ENCODE measurements at regions not wholly inside any gene's neighbourhood (a gene's known extent, or its start where the extent isn't known, plus 50 kb on each side); places are given as distances from the start of the nearest gene placed in this dataset.
A peak's percentile ranks its signal among the peaks of the same experiment; 100 is the strongest.
"Not testable (repeated sequence)": the region's sequence is repeated elsewhere in the genome, so short reads cannot be mapped to it uniquely, and the experiment has no call there.

GRCh38 chr2:200102971-200103370 is 147.6 kb downstream of the MAIP1 start:
- DNase-seq (ENCODE audit: low read depth) = no peak

- peak; percentile 89 for DNase-seq (ENCODE audit: low read depth)
Measured at GRCh38 chr2:200104015-200104414, 148.6 kb downstream of the MAIP1 start.

GRCh38 chr2:200107514-200108217 is 152.3 kb downstream of the MAIP1 start:
- DNase-seq (ENCODE audit: low read depth) = no peak

GRCh38 chr2:200109421-200109820 is 154.0 kb downstream of the MAIP1 start:
- DNase-seq (ENCODE audit: low read depth) = no peak

GRCh38 chr2:200110381-200110780 is 155.0 kb downstream of the MAIP1 start:
- peak; percentile 32 for DNase-seq (ENCODE audit: low read depth)

- DNase-seq (ENCODE audit: low read depth) = not testable (repeated sequence)
Measured at GRCh38 chr2:200113016-200113799, 157.8 kb downstream of the MAIP1 start.

- no peak for DNase-seq (ENCODE audit: low read depth)
Measured at GRCh38 chr2:200119236-200119635, 163.9 kb downstream of the MAIP1 start.

- peak; percentile 79 for DNase-seq (ENCODE audit: low read depth)
Measured at GRCh38 chr2:200121931-200122330, 166.5 kb downstream of the MAIP1 start.

- peak; percentile 67 for DNase-seq (ENCODE audit: low read depth)
Measured at GRCh38 chr2:200122683-200123082, 167.3 kb downstream of the MAIP1 start.

GRCh38 chr2:200124665-200125368 is 169.4 kb downstream of the MAIP1 start:
- DNase-seq (ENCODE audit: low read depth) = not testable (repeated sequence)

GRCh38 chr2:200125444-200126284 is 170.3 kb downstream of the MAIP1 start:
- no peak for DNase-seq (ENCODE audit: low read depth)

GRCh38 chr2:200126285-200126670 is 170.9 kb downstream of the MAIP1 start:
- not testable (repeated sequence) for DNase-seq (ENCODE audit: low read depth)

- DNase-seq (ENCODE audit: low read depth) = not testable (repeated sequence)
Measured at GRCh38 chr2:200126680-200127079, 171.3 kb downstream of the MAIP1 start.

- peak; percentile 75 for DNase-seq (ENCODE audit: low read depth)
Measured at GRCh38 chr2:200127848-200128247, 172.5 kb downstream of the MAIP1 start.

- no peak for DNase-seq (ENCODE audit: low read depth)
Measured at GRCh38 chr2:200128296-200128695, 172.9 kb downstream of the MAIP1 start.

- no peak for DNase-seq (ENCODE audit: low read depth)
Measured at GRCh38 chr2:200129721-200130462, 174.5 kb downstream of the MAIP1 start.

GRCh38 chr2:200130762-200131166 is 175.4 kb downstream of the MAIP1 start:
- no peak for DNase-seq (ENCODE audit: low read depth)

- DNase-seq (ENCODE audit: low read depth) = peak; percentile 23
Measured at GRCh38 chr2:200131307-200131706, 175.2 kb upstream of the SPATS2L start.

- DNase-seq (ENCODE audit: low read depth) = no peak
Measured at GRCh38 chr2:200135082-200135481, 171.4 kb upstream of the SPATS2L start.

GRCh38 chr2:200136655-200137054 is 169.8 kb upstream of the SPATS2L start:
- DNase-seq (ENCODE audit: low read depth) = no peak

- DNase-seq (ENCODE audit: low read depth) = no peak
Measured at GRCh38 chr2:200137271-200137670, 169.2 kb upstream of the SPATS2L start.

Data from amniotic epithelial cell (primary cell).